Left colon (tissue), 2 donors: ENCODE measurements at regions not wholly inside any gene's neighbourhood (a gene's known extent, or its start where the extent isn't known, plus 50 kb on each side); places are given as distances from the start of the nearest gene placed in this dataset.

ENCODE experiments used
- ATAC-seq: fragments of 200-7000 bp; cut with Tn5 transposase; one replicate; pipeline ENCODE4 v1.9.1; 2020; ENCODE audit warnings: mild to moderate bottlenecking, moderate library complexity
- DNase-seq, 2 donors: peaks; one replicate each; pipeline ENCODE4 v3.0.0-alpha.2; 2020
- intact Hi-C, 2 donors: fragments of 100-400 bp; cut with DNase I in 1 of 2; cut with micrococcal nuclease in 1 of 2; formaldehyde crosslinking; loops; one replicate each; pipeline versions ENCODE4 v1.11.2 to v1.14.0; 2022; cut with DNase I, micrococcal nuclease
- donor health status: DM: no; HTN: no; CAD: no.
- donor health status: DM: yes; HTN: yes; CAD: no.

GRCh38 chr1:234870020-234870981 is 258.3 kb downstream of the TOMM20 start:
- DNase-seq (no peak), ATAC-seq (no peak)
- intact Hi-C loops: no loop called here

DNA sequence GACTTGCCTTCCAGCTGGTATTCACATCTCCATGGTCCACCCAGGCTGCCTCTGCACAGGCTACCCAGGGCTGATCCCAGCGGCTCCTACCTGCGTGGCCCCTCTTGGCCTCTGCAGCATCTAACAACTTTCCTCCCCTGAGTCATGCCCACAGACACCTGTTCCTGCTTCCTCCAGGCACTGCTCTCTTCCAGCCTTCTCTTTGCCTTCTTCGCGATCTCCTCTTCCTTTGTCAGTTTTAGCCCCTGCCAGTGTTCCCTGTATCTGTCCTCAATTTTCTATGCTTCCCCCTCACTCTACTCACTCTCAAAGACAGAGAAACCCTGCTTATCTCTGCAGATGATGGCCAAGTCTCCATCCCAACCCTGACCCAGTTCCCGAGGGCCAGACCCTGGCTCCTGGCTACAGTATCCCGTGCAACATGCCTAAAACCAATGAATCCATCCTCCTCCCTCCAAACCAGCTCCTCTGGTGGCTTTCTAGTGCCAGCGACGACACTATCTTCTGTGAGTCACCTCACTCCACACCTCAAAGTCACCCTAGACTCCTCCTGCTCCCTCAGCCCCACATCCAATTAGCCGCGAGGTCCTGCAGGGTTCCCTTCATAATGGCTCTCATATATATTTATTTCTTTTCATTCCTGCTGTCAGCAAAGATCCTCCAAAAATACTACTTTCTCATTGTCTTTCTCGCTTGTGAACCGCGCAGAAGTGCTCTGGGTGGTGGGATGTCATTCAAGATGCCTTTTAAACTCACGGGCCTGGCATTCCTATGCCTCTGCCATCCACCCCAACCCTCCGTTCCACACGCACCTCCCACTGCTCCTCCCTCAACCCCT is 259.2 kb downstream of the TOMM20 start:
- DNase-seq (no peak), ATAC-seq (no peak)
- intact Hi-C loops: no loop called here

GRCh38 chr1:234868296-234869147 is 258.5 kb upstream of the IRF2BP2 start:
- DNase-seq (no peak), ATAC-seq (no peak)
- intact Hi-C loops: no loop called here

DNA sequence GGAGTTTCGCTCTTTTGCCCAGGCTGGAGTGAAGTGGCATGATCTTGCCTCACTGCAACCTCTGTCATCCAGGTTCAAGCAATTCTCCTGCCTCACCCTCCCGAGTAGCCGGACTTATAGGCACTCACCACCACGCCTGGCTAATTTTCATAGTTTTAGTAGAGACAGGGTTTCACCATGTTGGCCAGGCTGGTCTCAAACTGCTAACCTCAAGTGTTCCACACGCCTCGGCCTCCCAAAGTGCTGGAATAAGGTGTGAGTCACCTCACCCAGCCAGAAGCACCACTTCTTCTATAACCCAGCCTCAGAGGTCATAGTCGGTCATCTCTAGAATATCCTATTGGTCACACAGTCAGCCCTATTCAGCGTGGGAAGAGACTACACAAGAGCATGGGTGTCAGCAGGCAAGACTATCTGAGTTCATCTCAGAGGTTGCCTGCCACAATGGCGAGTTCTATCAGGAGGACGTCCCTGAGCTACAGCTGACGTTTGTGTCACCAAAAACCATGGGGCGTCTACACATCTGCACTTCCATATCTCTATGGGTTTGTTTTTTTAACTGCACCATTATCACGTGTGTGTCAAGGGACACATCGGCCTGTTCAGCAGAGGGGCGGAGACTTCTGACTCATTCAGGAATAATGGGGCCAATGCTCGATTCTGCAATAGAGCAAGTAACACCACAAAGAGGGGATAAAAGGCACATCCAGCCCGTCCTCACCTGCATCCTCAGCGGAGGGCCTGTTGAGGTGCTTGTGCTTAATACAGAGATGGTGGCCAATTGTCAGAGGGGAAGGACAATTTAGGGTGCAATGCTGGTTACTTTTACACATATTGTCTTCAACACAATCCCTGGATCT is 256.3 kb upstream of the IRF2BP2 start:
- intact Hi-C loops: no loop called here
- peak; percentile 45 to 73 for DNase-seq
- peak; percentile 52 for ATAC-seq

DNA sequence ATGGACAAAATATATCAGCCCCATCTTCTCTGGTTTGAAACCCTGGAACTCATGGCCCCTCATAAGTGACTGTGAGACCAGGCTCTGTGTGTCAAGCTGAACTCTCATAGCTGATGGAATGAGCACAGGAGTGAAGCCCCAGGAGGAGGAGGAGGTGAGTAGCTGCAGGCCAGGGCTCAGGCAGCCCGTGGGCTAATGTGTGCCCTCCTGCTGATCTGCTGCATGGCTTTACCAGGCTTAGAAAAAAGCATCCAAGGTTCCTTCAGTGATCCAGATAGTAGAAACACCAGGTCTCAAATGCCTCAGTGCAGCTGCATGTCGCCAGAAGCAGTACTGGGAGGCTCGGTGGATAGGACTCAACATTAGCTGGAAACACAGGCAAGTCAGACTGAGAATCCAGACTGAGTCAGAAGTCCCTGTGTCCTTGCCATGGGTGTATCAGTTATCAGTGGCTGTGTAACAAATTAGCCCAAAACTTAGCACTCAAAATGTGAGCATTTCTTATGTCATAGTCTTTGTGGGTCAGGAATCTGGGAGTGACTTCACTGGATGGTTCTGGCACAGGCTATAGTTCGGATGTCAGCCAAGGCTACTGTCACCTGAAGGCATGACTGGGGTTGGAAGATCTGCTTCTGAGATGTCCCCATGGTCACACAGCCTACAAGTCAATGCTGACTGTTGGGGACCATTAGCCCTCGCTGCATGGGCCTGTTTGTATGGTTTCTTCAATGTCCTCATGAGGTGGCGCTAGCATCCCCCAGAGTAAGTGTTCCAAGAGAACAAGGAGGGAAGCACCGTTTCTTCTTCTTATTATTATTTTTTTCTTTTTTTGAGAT is 255.4 kb upstream of the IRF2BP2 start:
- no peak for ATAC-seq
- intact Hi-C loops: no loop called here
- DNase-seq: no peak

DNA sequence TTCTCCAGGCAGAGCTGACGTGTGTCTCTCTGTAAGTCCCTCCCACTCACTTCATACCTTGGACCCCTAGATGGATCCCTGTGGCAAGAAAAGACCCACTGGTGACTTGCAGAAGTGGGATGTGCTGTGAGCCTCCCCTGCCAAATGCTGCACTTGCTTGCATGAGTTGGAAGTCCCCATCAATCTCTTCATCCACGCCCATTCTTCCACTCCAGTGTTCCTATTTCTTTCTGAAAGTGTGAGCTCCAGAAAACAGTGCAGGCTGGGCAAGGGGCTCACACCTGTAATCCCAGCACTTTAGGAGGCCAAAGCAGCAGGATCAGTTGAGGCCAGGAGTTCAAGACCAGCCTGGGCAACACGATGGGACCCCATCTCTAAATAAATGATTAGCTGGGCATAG is 254.1 kb upstream of the IRF2BP2 start:
- intact Hi-C loops: no loop called here
- no peak for ATAC-seq
- no peak for DNase-seq

GRCh38 chr1:234863551-234863971 is 253.6 kb upstream of the IRF2BP2 start:
- DNase-seq (no peak), ATAC-seq (no peak)
- intact Hi-C loops: no loop called here

DNA sequence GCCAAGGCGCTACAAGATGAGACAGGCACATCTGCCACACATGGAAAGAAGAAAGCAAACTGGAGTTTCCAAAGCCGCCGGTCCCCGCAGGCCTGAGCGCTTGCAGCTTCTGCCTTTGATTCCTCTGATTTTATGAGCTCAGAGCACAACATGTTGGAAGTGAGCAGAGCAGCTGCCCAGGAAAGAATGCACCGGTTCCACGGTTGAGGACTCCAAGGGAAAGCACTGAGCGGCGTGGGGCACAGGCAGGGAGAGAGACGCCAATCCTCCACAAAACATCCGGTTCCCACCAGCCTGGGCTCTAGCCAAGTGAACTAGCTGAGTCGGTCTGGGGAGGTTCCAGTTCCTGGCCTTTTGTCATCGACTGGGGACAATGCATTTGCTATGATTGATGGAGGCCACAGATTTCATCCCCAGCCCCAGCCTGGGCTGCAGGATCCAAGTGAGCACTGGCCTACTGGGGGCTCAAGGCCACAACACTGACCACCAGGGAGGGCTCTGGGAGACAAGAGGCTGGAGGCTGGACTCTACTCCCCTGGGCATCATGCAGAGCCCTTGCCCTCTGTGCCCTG is 253.1 kb upstream of the IRF2BP2 start:
- peak; percentile 50 for ATAC-seq
- intact Hi-C loops: no loop called here

DNA sequence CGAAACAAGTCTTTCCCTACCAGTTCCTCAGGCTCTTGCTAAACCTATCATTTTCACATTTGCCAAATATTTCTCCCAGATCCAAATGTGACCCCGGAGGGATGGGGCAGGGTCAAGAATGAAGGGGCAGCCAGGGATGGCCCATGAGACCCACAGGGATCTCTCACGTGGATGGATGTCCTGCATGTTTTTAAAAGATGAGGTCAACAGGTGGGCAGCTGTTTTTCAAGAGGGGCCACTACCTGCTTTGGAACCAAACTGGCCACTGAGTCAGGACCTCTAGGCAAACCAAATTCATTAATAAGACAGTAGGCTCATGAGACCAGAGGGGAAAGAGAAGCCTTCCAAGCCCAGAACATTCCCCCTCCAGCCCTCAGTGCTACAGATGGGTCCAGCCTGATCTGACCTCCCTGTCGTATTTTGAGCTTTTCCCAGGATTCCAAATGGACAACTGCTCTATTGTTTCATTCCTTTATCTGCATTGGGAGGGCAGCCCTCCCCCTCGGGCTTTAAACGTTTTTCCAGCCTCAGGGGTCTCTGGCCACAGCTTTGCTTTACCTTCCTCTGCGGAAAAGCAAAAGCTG is 252.5 kb upstream of the IRF2BP2 start:
- intact Hi-C loops: no loop called here
- DNase-seq: no peak
- no peak for ATAC-seq

More for the DNA sequence above, 253.1 kb upstream of the IRF2BP2 start:
- peak; percentile 72 to 74 for DNase-seq

GRCh38 chr1:234861761-234862160 is 251.8 kb upstream of the IRF2BP2 start:
- intact Hi-C loops: no loop called here
- ATAC-seq (peak; percentile 86), DNase-seq (no peak)

- DNase-seq (no peak), ATAC-seq (no peak)
- intact Hi-C loops: no loop called here
Observed at GRCh38 chr1:234861024-234861620, 251.1 kb upstream of the IRF2BP2 start.

GRCh38 chr1:234858722-234859121 is 248.7 kb upstream of the IRF2BP2 start:
- intact Hi-C loops: no loop called here
- DNase-seq: no peak
- ATAC-seq: no peak

DNA sequence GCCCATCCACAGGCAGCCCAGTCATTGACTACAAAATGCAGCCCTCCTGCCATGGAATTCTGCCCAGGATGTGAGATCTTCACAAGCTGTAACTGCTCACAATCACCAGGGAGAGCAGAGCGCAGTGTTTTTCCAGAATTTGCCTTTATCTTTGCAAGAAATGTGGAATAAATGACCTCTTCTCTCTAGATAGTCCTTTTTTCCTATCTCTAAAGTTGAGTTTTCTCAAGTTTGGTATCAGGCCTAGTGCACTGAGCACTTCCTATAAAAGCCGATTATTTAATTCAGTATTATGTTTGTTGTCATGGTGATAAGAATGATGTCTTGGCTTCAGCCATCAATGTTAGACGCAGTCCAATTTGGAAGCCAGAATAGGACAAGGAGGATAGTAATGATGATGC is 246.9 kb upstream of the IRF2BP2 start:
- intact Hi-C loops: no loop called here
- DNase-seq: no peak
- ATAC-seq: no peak

- DNase-seq (no peak), ATAC-seq (no peak)
- intact Hi-C loops: no loop called here
Observed at GRCh38 chr1:234855851-234856250, 245.9 kb upstream of the IRF2BP2 start.

DNA sequence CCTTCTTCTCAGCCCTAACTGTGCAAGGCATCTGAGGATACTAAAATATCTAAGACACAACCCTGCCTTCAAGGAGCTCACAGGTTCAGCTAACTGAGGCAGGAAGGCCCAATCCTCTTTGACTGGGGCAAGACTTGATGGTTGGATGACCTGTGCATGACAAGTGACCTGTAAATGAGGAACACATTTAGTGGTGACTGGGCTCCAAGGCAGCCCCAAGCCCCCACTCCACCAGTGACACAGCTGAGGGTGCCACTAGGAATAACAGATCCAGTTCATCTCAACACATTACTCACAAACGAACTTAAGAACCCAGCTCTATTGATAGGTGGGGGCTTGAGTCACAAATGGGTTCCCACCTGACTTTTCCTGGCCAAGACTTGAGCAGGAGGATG is 244.7 kb upstream of the IRF2BP2 start:
- DNase-seq (no peak), ATAC-seq (no peak)
- intact Hi-C loops: no loop called here

GRCh38 chr1:234853906-234854644 is 244.1 kb upstream of the IRF2BP2 start:
- no peak for ATAC-seq
- intact Hi-C loops: no loop called here
- DNase-seq: no peak
